ENCODE measurements at regions not wholly inside any gene's neighbourhood (a gene's known extent, or its start where the extent isn't known, plus 50 kb on each side); places are given as distances from the start of the nearest gene placed in this dataset.

- no peak overlapping the region for H3K4me3 Mint-ChIP-seq (ENCODE audit: unreplicated experiment)
- H3K9me3 Mint-ChIP-seq (ENCODE audit: unreplicated experiment): no peaks in the 10 kb centered on the region
- H3K36me3 Mint-ChIP-seq (ENCODE audit: unreplicated experiment): no peaks in the 10 kb centered on the region
- no peaks in the 10 kb centered on the region for H3K27me3 Mint-ChIP-seq (ENCODE audit: unreplicated experiment)
- TF ChIP-seq, protein P1, sequence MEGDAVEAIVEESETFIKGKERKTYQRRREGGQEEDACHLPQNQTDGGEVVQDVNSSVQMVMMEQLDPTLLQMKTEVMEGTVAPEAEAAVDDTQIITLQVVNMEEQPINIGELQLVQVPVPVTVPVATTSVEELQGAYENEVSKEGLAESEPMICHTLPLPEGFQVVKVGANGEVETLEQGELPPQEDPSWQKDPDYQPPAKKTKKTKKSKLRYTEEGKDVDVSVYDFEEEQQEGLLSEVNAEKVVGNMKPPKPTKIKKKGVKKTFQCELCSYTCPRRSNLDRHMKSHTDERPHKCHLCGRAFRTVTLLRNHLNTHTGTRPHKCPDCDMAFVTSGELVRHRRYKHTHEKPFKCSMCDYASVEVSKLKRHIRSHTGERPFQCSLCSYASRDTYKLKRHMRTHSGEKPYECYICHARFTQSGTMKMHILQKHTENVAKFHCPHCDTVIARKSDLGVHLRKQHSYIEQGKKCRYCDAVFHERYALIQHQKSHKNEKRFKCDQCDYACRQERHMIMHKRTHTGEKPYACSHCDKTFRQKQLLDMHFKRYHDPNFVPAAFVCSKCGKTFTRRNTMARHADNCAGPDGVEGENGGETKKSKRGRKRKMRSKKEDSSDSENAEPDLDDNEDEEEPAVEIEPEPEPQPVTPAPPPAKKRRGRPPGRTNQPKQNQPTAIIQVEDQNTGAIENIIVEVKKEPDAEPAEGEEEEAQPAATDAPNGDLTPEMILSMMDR (IDR thresholded peaks at IDR 0.05): no peak
- no peaks in the 10 kb centered on the region for H3K4me1 Mint-ChIP-seq (ENCODE audit: unreplicated experiment)
- DNase-seq (ENCODE audit: extremely low spot score, unreplicated experiment): no peak
- H3K27ac Mint-ChIP-seq (ENCODE audit: unreplicated experiment): no peak overlapping the region
Measured at GRCh38 chr12:24240707-24241106, 291.2 kb upstream of the SOX5 start.

DNA sequence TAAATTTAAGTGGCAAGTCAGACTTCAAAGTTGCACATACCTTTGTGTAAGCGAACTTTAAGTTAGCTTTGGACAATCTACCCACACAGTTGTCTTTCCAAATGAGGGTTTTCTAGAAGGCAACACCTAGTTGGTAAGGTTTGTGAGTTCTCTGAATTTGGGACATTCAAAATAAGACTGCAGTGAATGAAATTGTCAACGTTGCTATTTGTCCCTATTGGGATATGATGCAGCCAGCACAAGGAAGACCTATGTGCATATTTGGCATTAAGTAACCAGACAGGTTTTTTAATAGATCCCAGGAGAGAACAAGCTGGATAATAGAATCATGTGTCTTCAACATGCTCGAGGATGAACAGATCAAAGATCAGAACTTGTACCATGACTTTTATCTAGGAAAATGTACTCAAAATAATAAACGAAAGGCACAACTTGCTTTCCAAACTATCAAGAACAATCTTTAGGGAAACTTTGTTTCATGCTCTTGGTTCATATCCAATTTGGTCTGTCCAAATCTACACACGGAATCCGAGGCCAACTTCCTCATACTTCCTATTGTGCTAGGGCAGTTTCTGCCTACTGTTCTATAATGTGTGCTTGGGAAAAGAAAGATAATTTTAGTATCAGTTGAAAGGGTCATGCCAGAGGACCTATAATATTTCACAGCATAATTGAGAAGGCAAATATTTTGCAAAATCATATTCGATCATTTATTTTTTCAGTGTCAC, 284.2 kb upstream of the SOX5 start:
- H3K4me1 Mint-ChIP-seq (ENCODE audit: unreplicated experiment): no peaks in the 10 kb centered on the region
- no peak overlapping the region for H3K27ac Mint-ChIP-seq (ENCODE audit: unreplicated experiment)
- no peak overlapping the region for H3K4me3 Mint-ChIP-seq (ENCODE audit: unreplicated experiment)
- no peak for DNase-seq (ENCODE audit: extremely low spot score, unreplicated experiment)
- TF ChIP-seq, protein P1 (IDR thresholded peaks at IDR 0.05): no peak
- H3K36me3 Mint-ChIP-seq (ENCODE audit: unreplicated experiment): no peaks in the 10 kb centered on the region
- H3K27me3 Mint-ChIP-seq (ENCODE audit: unreplicated experiment): peaks cover 4% of the 10 kb centered on the region
- H3K9me3 Mint-ChIP-seq (ENCODE audit: unreplicated experiment): no peaks in the 10 kb centered on the region

DNA sequence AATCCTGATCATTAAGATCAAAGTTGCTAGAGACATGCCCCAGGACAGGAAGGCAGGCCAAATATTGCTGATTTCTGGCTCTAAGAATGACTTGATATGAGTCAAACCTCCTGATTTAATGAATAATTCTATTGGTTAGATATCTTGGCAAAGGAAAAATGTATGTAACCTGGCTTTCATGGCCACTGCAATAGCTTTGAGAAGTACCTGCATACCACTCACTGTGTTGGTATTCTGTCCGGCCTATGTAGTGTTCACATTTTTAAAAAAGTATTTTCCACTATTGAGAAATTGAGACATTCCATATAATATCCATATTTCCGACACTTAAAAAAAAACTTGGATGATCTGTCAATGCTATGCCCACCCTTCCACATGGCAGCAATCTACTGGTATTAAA, 283.1 kb upstream of the SOX5 start:
- Mint-ChIP-seq H3K4me3 (ENCODE audit: unreplicated experiment) (no peak overlapping the region), H3K27me3 (ENCODE audit: unreplicated experiment) (peaks cover 4% of the 10 kb centered on the region), H3K9me3 (ENCODE audit: unreplicated experiment) (no peaks in the 10 kb centered on the region), H3K27ac (ENCODE audit: unreplicated experiment) (no peak overlapping the region), H3K36me3 (ENCODE audit: unreplicated experiment) (no peaks in the 10 kb centered on the region), H3K4me1 (ENCODE audit: unreplicated experiment) (peaks cover 6% of the 10 kb centered on the region)
- no peak for DNase-seq (ENCODE audit: extremely low spot score, unreplicated experiment)
- TF ChIP-seq, protein P1 (IDR thresholded peaks at IDR 0.05): no peak

DNA sequence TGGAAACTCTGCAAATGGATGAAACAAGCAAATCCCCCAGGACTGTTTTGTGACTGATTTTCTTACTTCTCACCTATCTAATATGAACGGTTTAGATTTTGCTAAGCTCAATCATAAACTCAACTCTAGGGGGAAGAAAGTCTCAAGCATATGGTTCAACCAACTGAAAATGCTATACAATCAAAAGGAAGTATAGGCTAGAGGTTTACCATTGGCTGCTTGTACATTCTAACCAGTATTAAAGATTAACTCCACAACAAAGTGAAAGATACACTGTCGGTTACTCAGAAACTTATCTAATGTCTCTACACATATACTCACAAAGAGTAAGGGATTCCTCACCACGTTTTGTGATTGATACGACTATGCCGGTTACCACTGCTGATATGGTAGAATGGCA, 281.8 kb upstream of the SOX5 start:
- peaks cover 4% of the 10 kb centered on the region for H3K27me3 Mint-ChIP-seq (ENCODE audit: unreplicated experiment)
- no peak for DNase-seq (ENCODE audit: extremely low spot score, unreplicated experiment)
- no peak overlapping the region for H3K27ac Mint-ChIP-seq (ENCODE audit: unreplicated experiment)
- H3K4me3 Mint-ChIP-seq (ENCODE audit: unreplicated experiment): no peak overlapping the region
- TF ChIP-seq, protein P1 (IDR thresholded peaks at IDR 0.05): no peak
- H3K36me3 Mint-ChIP-seq (ENCODE audit: unreplicated experiment): no peaks in the 10 kb centered on the region
- peaks cover 15% of the 10 kb centered on the region for H3K4me1 Mint-ChIP-seq (ENCODE audit: unreplicated experiment)
- H3K9me3 Mint-ChIP-seq (ENCODE audit: unreplicated experiment): no peaks in the 10 kb centered on the region

DNA sequence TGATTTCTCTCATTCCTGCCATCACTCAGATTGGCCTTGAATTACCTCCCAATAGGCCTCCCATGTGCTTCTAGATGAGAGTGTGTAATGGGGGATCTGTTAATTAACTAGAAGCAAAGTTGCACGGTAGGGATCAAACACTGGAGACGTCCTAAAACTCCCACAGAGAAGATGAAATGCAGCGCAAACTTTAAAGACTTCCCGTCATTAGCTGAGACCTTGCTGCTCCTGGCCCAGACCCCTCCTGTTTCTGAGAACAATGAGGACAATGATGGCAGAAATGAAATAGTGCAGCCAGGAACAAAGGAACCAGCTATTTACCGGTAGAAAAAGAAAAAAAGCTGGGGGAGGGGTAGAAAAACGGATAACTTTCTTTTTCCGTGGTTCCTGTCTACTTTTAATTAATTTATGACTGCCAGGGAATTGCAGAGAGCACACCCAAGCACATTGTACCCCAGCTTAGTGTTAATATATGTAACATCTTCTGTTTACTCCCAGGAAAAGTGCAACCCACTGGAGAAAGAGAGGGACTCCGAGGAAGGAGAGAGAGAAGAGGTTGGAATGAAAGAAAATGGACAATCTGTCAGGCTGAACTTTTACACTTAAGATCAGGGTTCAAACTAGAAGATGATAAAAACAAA, 280.7 kb upstream of the SOX5 start:
- H3K9me3 Mint-ChIP-seq (ENCODE audit: unreplicated experiment): no peaks in the 10 kb centered on the region
- H3K27ac Mint-ChIP-seq (ENCODE audit: unreplicated experiment): no peak overlapping the region
- TF ChIP-seq, protein P1 (IDR thresholded peaks at IDR 0.05): no peak
- peaks cover 15% of the 10 kb centered on the region for H3K4me1 Mint-ChIP-seq (ENCODE audit: unreplicated experiment)
- DNase-seq (ENCODE audit: extremely low spot score, unreplicated experiment): no peak
- peaks cover 4% of the 10 kb centered on the region for H3K27me3 Mint-ChIP-seq (ENCODE audit: unreplicated experiment)
- no peaks in the 10 kb centered on the region for H3K36me3 Mint-ChIP-seq (ENCODE audit: unreplicated experiment)
- H3K4me3 Mint-ChIP-seq (ENCODE audit: unreplicated experiment): no peak overlapping the region
